ENCODE measurements at regions not wholly inside any gene's neighbourhood (a gene's known extent, or its start where the extent isn't known, plus 50 kb on each side); places are given as distances from the start of the nearest gene placed in this dataset.

GRCh38 chr1:91616712-91617111, 116.1 kb downstream of the CDC7 start:
- H3K4me3 ChIP-seq (ENCODE audit: control extremely low read depth in 1 of 5, extremely low read depth in 1 of 5, insufficient read depth in 1 of 5, low read depth in 2 of 5, low read length in 4 of 5), result no peak overlapping the region
- no peaks in the 10 kb centered on the region for H3K9me3 ChIP-seq (ENCODE audit: control extremely low read depth in 1 of 3, control insufficient read depth in 2 of 3, insufficient read depth in 1 of 3, low read length in 2 of 3)
- 92% methylated on average over 2 of the region's 3 CpGs for WGBS (ENCODE audit: insufficient coverage)
- no peaks in the 10 kb centered on the region for H4K20me1 ChIP-seq (ENCODE audit: control insufficient read depth, insufficient read depth, low read length, poor library complexity, severe bottlenecking)
- H3K9ac ChIP-seq (ENCODE audit: low read length), result no peak overlapping the region
- H3K4me2 ChIP-seq (replicated peaks; ENCODE audit: low read depth, low read length, poor library complexity, severe bottlenecking), result no peak overlapping the region
- ChIA-PET POLR2A (no interaction called here), CTCF (no interaction called here)
- ATAC-seq (ENCODE audit: low read depth), result no peak
- intact Hi-C loops (cut with micrococcal nuclease), result no loop called here
- Mint-ChIP-seq H3K9me3 (ENCODE audit: insufficient read depth) (no peaks in the 10 kb centered on the region), H3K4me3 (no peak overlapping the region), H3K27me3 (peaks cover 22% of the 10 kb centered on the region), H3K27ac (no peak overlapping the region), H3K4me1 (no peaks in the 10 kb centered on the region)
- peaks cover 0 to 3% (median 0%) of the 10 kb centered on the region in 4 experiments for H3K27me3 ChIP-seq (replicated peaks in 1 of 4; ENCODE audit: control extremely low read depth in 1 of 4, control insufficient read depth in 3 of 4, insufficient read depth in 4 of 4, low read length in 3 of 4)
- no peak overlapping the region for H3K27ac ChIP-seq (ENCODE audit: low read length in 2 of 2)
- H3K4me1 ChIP-seq (ENCODE audit: control insufficient read depth in 2 of 2, insufficient read depth in 2 of 2, low read length in 2 of 2), result no peaks in the 10 kb centered on the region
- DNase-seq, result no peak
- no peaks in the 10 kb centered on the region for H3K36me3 ChIP-seq (replicated peaks in 1 of 2; ENCODE audit: control extremely low read depth in 1 of 2, control insufficient read depth in 1 of 2, extremely low read depth in 1 of 2, insufficient read depth in 2 of 2, low read length in 1 of 2)
- no peak overlapping the region for H2AFZ ChIP-seq (ENCODE audit: insufficient read depth, low read depth, low read length, poor library complexity, severe bottlenecking)
- no peak for TF ChIP-seq CTCF (IDR thresholded peaks at IDR 0.05)
- TF ChIP-seq EZH2 (IDR thresholded peaks at IDR 0.05; ENCODE audit: borderline replicate concordance, insufficient read depth, low read depth, low read length, poor library complexity, severe bottlenecking), result no peak
- H3K79me2 ChIP-seq (ENCODE audit: control insufficient read depth, insufficient read depth, low read length), result no peaks in the 10 kb centered on the region

- Mint-ChIP-seq H3K9me3 (ENCODE audit: insufficient read depth) (no peaks in the 10 kb centered on the region), H3K4me1 (no peaks in the 10 kb centered on the region), H3K27me3 (peaks cover 22% of the 10 kb centered on the region), H3K4me3 (no peak overlapping the region), H3K27ac (no peak overlapping the region)
- intact Hi-C loops (cut with micrococcal nuclease), result no loop called here
- Histone ChIP-seq H3K27ac (ENCODE audit: low read length in 2 of 2) (no peak overlapping the region), H3K4me2 (replicated peaks; ENCODE audit: low read depth, low read length, poor library complexity, severe bottlenecking) (no peak overlapping the region), H3K27me3 (replicated peaks in 1 of 4; ENCODE audit: control extremely low read depth in 1 of 4, control insufficient read depth in 3 of 4, insufficient read depth in 4 of 4, low read length in 3 of 4) (peaks cover 0 to 3% (median 0%) of the 10 kb centered on the region in 4 experiments), H3K9ac (ENCODE audit: low read length) (no peak overlapping the region), H3K9me3 (ENCODE audit: control extremely low read depth in 1 of 3, control insufficient read depth in 2 of 3, insufficient read depth in 1 of 3, low read length in 2 of 3) (no peaks in the 10 kb centered on the region), H3K4me1 (ENCODE audit: control insufficient read depth in 2 of 2, insufficient read depth in 2 of 2, low read length in 2 of 2) (no peaks in the 10 kb centered on the region), H4K20me1 (ENCODE audit: control insufficient read depth, insufficient read depth, low read length, poor library complexity, severe bottlenecking) (no peaks in the 10 kb centered on the region), H2AFZ (ENCODE audit: insufficient read depth, low read depth, low read length, poor library complexity, severe bottlenecking) (no peak overlapping the region), H3K79me2 (ENCODE audit: control insufficient read depth, insufficient read depth, low read length) (no peaks in the 10 kb centered on the region), H3K4me3 (ENCODE audit: control extremely low read depth in 1 of 5, extremely low read depth in 1 of 5, insufficient read depth in 1 of 5, low read depth in 2 of 5, low read length in 4 of 5) (no peak overlapping the region), H3K36me3 (replicated peaks in 1 of 2; ENCODE audit: control extremely low read depth in 1 of 2, control insufficient read depth in 1 of 2, extremely low read depth in 1 of 2, insufficient read depth in 2 of 2, low read length in 1 of 2) (no peaks in the 10 kb centered on the region)
- DNase-seq (no peak), ATAC-seq (ENCODE audit: low read depth) (no peak)
- CTCF ChIA-PET, result interaction anchor here (0.6 kb wide), 1 partner anchor 904 kb away, joined by 4 read pairs; no protein-coding TSS in a partner anchor
- TF ChIP-seq CTCF (IDR thresholded peaks at IDR 0.05), result no peak
- no peak for TF ChIP-seq EZH2 (IDR thresholded peaks at IDR 0.05; ENCODE audit: borderline replicate concordance, insufficient read depth, low read depth, low read length, poor library complexity, severe bottlenecking)
- WGBS (ENCODE audit: insufficient coverage), result 55% methylated on average over 4 of the region's 5 CpGs
- POLR2A ChIA-PET, result no interaction called here
Observed at GRCh38 chr1:91617285-91617765, 116.7 kb downstream of the CDC7 start.
